Retina (tissue), 1 donor: ENCODE measurements at regions not wholly inside any gene's neighbourhood (a gene's known extent, or its start where the extent isn't known, plus 50 kb on each side); places are given as distances from the start of the nearest gene placed in this dataset.
"Not testable (repeated sequence)": the region's sequence is repeated elsewhere in the genome, so short reads cannot be mapped to it uniquely, and the experiment has no call there.

Experiments
- DNase-seq: peaks from one replicate; pipeline ENCODE4 v3.0.0-alpha.2; 2016

DNA sequence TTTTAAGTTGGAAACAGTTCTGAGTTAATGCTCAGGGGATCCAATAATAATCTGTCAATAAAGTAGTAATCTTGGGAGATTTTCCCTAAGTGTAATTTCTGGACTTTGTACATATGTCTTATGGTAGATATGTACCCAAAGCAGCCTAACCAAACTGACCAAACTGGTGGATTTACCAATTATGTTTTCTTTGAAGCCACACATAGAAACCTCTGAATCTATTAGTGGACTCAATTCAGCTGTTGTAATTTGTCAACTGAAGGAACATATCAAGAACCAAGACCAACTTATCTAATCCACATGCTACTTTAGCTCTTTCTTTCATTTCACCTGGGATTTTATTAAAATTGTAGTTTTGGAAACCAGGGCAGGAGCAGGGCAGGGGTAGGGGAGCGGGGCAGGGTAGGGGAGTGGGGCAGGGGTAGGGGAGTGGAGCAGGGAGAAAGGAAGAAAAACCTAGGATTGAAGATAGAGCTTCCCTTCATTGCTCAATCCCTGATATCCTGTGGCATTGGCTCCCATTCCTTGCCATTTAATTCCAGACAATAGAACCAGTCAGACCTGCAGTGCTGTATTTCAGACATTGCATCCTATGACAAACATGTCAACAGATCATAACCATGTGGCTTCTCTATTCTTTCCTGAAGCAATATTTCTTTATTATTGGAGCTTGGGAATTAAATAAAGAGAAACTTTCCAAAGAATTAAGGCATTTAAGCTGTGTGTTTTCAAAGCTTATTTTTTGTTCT, 101.8 kb downstream of the NFKBIZ start:
- DNase-seq = no peak

DNA sequence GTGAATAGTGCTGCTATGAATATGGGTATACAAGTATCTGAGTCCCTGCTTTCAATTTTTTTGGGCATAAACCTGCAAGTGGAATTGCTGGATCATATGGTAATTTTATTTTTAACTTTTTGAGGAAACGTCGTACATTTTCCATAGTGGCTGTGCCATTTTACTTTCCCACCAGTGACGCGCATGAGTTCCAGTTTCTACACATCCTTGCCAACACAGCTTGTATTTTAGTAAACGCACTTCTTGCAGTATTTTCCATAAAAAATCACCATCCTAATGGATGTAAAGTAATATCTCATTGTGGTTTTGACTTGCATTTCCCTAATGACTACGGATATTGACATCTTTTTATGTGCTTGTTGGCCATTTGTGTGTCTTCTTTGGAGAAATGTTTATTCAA, 105.0 kb downstream of the NFKBIZ start:
- DNase-seq = no peak

DNA sequence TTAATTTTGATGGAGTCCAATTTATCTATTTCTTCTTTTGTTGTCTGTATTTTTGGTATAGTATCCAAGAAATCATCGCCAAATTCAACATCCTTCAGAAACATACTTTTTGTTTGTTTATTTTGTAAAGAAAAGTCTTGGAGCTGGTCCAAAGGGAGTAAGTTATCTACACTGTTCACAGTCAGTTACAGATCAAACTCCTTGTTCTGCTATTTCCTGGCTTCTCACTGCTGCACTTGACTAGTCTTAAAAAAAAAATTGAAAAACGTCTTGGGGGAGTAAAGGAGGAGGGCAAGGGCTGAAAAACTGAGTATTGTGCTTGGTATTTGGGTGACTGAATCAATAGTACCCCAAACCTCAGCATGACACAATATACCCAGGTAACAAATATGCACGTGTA, 105.6 kb downstream of the NFKBIZ start:
- no peak for DNase-seq

DNA sequence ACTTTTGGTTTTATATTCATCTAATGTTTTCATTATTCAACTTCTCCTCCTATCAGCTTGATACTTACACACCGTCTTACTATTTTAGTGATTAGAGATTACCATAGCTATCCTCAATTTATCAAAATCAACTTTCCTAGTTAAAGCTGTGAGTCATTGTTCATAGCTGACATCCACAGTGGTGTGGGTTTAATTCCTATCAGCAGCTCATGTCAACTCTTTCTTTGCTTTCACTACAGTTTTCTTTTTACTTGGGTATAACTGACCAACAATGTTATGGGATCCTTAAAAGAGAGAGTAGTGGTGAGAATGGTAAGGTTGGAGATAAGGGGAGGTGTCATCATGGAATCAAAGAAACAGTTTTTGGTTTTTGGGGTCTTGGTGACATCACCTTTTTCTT, 112.7 kb downstream of the NFKBIZ start:
- no peak for DNase-seq

DNA sequence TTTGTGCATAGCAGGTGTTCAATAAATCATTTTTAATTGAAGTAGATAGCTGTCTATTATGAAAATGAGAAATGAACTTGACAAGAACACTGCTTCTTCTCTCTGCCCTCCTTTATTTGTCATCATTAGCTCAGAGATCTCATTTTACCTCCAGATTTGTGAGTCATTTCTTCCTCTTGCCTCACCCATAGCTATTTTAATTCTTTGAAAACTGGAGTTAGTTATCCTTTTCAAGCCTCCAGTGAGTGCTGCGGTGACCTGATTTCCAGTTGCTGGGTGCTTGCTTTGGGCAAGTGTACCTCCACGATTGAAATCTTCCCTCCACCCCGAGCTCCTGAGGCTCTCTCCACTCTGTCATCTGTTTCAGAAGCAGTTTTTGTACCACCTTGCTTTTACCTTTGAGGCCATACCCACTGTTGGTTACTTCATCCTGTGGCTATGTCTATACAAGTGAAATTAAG, 114.6 kb downstream of the NFKBIZ start:
- peak; percentile 4 for DNase-seq

DNA sequence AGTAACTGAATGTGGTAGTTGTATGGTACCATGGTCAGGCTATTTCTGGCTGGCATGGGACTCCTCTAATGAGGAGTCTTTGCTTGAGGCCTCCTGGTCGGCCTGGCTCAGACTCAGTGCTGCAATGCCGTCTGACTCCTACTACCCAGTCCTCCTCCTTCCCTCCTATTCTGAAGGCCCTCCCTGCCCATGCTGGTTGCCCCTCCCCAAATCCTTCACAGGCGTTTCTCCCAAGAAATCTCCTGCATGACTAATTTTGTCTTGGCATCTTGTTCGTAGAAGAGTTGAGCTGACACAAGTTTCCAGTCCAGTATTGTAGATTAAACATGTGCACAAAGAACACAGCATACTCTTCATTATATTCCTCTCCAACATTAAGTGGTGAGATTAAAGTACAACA, 115.5 kb downstream of the NFKBIZ start:
- peak; percentile 6 for DNase-seq

DNA sequence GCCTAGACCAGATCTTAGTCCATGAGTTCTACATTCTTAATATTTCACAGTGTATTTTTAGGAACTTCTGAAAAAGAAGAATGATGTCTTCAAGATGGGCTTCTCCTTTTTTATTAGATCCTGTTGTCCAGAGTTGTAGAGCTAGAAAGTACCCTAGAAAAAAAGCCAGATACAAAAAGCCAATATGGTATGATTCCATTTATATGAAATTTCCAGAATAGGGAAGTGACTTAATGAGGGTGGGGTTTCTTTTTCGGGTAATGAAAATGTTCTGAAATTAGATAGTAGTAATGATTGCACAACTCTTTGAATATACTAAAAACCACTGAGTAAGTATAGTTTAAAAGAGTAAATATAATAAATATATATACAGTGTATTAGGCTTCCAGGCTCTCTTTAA, 116.9 kb downstream of the NFKBIZ start:
- no peak for DNase-seq

DNA sequence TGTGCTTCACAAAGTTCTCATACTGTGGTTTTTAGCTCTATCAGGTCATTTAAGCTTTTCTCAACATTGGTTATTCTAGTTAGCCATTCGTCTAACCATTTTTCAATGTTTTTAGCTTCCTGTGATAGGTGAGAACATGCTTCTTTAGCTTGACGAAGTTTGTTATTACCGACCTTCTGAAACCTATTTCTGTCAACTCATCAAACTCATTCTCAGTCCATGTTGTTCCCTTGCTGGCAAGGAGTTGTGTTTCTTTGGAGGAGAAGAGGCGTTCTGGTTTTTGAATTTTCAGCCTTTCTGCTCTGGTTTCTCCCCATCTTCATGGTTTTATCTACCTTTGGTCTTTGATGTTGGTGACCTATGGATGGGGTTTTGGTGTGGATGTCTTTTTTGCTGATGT, 120.9 kb downstream of the NFKBIZ start:
- DNase-seq = no peak

DNA sequence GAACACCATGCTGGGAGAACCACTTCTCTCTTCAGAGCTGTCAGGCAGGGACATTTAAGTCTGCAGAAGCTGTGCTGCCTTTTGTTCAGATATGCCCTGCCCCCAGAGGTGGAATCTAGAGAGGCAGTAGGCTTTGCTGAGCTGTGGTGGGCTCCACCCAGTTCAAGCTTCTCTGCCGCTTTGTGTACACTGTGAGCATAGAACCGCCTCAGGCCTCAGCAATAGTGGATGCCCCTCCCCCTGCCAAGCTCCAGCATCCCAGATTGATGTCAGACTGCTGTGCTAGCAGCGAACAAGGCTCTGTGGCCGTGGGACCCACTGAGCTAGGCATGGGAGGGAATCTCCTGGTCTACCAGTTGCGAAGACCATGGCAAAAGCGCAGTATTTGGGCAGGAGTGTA, 121.6 kb downstream of the NFKBIZ start:
- no peak for DNase-seq

DNA sequence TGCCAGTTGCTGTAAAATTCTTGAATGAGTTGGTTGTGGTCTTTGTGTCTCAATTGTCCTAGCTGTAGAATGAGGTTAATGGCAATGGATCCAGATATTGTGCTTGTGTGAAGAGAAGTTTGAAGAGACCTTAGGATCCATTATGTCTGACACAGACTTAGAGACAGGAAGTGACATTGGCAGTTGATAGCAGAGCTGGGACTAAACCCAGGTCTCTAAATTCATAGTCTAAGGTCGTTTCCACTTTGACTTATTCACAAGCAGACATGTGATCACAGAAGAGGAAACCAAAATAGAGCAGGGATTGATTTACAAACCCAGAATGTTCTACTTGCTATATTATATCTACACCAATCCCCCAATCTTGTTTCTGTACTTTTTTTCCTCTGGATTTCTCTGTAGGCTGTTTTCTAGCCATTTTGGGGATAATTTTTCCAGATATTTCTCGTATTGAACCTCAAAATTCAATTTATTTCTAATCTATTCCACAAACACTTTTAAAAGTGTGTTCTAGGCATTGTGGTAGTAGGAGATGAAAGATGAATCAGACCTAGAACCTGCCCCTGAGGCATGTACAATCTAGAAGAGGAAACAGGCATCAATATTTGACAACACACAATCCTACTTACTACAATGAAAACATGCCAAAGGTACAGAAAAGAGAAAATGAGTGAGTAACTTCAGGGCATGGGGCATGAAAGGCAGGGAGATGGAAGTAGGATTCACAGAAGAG, 123.3 kb downstream of the NFKBIZ start:
- DNase-seq = no peak

DNA sequence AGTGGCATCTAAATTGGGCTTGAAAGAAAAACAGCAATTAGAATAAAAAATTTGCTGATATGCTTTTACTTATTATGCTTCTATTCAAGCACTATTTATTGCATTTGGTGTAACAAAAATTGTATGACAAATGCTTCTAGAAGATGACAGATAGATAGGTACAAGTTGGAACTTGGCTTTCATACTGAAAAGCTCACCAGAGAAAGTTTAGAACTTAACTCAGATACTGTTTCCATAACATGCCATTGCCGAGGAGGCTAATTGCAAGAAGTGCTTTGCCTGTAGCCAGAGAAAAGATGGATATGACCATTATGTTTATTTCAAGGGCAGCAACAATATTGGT, 123.8 kb downstream of the NFKBIZ start:
- DNase-seq = no peak

DNA sequence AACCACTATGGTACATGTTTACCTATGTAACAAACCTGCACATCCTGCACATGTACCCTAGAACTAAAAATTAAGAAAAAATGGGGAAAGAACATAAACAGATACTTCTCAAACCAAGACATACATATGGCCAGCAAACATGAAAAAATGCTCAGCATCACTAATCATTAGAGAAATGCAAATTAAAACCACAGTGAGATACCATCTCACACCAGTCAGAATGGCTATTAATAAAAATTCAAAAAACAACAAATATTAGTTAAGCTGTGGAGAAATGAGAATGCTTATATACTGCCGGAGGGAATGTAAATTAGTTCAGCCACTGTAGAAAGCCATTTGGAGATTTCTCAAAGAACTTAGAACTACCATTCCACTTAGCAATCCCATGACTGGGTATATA, 126.1 kb downstream of the NFKBIZ start:
- not testable (repeated sequence) for DNase-seq

DNA sequence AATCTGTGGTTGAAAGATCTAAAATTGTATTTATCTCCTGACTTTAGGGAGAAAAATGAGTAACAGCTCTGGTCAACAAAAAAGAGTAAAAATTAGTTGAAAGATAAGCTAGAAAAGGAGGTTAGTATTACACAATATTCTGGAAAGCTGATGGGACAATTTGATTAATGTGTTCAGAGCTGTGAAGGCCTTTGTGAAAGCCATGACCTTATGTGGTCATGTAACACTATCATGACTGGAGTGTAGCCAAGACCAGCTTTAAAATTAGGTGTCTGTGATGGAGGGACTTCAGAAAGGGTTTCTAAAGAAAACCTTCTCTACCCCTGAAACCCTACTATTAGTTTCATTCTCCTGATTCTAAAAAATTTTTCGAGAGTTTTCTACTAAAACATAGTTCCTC, 127.2 kb downstream of the NFKBIZ start:
- no peak for DNase-seq

DNA sequence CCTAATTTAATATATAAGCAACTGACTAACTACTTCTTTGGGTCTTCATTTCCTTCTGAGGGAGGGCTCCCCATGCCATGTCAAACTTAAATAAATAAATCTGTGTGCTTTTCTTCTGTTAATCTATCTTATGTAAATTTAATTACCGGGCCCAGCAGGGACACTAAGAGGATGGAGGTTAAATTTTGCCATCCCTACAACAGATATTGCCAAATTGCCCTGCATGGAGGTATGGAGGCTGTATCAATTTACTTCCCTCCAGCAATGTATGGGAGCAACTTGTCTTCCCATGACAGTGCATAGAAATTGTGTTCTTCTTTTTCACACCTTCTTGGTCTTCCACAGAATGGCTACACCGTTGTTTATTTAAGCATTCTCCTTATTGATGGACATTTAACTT, 129.0 kb downstream of the NFKBIZ start:
- DNase-seq = no peak

DNA sequence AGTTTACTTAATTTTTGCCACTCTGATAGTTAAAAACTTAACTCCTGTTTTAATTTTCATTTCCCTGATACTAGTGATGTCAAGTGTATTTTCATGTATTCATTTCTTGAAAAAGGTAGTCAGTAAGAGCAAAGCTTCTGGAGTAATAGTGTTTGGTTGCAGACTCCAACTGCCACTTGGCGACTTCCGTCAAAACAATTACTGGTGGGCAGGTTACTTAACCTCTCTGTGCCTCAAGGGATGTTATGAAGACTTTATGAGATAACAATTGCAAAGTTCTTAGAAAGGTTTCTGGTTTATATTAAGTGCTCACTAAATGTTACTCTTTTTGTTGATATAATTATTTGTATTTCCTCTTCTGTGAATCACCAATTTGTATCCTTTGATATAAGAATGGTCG, 129.7 kb downstream of the NFKBIZ start:
- DNase-seq = no peak

DNA sequence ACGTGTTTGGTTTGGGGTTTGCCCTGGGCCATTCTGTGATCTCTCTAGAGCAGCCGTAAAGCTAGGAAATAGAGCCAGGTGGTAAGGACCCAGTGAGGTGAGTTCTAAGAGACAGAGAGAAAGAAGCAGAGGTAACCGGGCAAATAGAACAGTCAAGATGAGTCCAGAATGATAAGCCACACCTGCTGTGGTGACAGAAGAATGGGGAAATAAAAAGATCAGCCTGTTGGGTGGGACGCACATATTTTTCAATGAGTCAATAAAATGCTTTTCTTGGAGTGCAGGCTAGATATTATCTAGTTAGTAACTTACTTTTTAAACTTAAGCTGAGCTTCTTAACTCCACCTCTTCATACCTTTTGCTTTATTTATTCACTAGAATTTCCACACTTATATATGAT, 135.0 kb downstream of the NFKBIZ start:
- no peak for DNase-seq

DNA sequence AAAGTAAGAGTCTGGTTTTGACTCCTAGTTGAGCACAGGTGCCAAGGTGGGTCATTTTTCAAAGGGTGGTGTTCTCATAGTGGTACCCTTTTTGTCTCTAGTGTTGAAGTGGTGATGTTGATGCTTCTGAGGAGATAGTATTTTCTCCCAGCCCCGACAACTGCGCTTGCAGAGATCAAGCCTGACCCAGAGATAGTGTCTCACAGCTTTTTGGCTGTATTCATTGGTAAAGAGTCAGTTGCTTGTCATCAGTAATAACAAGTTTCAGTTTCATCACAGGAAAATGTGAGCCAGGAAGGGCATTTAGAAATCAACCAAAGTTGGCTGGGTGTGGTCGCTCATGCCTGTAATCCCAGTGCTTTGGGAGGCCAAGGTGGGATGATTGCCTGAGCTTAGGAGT, 139.3 kb downstream of the NFKBIZ start:
- no peak for DNase-seq

DNA sequence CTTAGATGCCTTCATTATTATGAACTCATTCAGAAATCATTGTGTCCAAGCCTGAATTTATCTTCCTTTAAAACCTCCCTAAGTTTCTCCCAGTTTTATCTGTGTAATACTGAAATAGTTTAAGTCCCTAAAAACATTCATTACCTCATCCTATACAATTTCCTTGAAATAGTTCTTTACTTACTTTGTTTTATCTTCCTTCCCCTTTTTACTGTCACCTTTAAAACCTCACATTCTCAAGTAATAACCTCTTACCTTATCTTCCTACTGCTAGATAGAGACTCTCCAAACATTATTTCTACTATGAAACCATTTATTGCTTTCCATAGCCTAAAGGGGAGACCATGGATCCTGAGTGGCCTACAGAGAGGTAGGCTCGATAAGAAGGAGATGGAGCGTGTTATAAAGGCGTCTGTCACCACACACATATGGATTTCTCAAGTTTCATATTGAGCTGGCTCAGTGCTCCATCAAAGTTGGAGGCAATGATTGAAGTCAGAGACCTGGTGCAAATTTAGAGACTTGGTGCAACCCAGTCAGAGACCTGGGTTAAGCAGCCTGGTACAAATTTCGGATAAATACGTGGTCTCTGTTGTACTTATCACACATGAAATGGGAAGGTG, 140.4 kb downstream of the NFKBIZ start:
- no peak for DNase-seq

DNA sequence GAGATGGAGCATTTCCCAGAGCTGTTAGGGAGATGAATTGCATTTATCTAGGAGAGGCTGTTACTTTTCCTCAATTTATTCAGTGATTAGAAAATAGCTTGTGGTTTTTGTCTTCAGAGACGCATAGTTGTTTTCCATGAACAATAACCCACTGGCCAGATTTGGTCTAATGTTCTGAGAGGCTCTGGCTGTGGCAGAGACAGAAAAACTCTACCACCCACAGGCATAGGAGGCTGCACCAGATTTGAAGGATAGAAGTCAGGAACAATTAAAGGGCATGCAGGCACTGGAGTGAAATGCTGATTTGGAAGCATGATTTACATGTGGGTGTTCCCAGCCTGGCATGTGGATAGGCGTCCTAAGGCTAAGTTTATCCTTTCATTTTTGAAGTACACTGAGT, 143.5 kb downstream of the NFKBIZ start:
- no peak for DNase-seq

DNA sequence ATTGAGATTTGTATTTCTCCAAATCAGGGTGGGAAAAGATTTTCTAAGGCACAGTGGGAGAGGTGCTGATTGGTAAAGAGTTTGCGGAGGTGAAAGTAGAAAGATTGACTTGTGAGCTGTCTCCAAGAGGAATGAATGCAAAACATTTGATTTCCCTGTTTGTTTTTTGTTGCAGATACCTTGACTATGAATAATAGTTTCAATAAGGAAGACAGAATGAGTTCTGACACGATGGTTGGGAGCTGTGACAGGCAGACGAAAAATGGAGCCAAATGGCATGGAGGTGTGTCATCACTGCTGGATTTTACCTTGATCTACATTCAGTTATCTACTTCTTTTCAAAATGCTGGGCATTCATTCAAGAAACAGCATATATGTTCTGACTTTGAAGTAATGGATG, 145.1 kb downstream of the NFKBIZ start:
- no peak for DNase-seq

DNA sequence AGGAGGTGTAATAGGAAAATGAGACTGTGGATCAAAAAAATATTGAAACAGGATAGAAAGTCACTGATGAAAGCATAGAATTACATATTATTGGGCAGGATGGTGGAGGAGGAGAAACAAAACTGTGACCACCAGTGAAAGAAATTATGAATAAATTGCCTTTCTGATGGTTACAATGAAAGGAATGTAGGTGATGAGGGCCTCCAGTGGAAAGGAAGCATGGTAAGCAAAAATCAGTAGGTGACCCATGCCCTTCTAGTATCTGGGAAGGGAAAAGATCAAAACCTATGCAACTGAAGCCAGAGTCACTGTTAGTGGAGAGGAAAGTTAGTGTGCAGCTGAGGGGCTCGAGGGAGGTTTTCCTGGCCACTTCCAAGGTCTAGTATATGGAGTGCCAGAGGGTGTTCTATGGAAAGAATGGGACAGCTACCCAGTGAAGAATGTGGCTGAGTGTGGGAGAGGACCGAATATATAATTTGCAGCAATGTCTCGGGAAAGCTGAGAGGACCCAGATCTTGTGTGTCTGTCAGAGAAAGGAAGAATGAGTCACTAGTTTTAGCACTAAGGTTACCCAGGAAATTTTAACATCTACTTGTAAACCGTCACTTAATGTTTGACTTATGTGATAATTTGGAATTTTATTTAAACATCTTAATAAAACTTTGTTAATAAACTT, 146.2 kb downstream of the NFKBIZ start:
- DNase-seq = no peak

DNA sequence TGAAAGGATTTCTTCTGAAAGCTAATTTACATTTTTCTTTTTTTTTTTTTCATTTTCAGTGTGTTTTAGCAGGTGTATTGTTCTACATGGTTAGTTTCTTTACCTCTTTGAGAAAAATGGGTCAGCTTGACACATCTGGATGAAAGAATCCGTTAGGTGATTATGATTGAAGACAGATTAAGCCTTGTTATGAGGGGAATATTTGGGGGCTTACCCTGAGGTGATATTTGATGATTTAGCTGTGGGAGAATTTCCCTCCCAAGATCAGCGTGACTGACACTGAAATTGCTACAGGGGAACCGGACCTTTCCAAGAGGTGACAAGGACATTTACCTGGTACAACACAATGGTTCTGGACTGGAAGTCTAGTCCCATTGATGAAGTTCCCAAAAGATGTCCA, 147.5 kb downstream of the NFKBIZ start:
- no peak for DNase-seq

DNA sequence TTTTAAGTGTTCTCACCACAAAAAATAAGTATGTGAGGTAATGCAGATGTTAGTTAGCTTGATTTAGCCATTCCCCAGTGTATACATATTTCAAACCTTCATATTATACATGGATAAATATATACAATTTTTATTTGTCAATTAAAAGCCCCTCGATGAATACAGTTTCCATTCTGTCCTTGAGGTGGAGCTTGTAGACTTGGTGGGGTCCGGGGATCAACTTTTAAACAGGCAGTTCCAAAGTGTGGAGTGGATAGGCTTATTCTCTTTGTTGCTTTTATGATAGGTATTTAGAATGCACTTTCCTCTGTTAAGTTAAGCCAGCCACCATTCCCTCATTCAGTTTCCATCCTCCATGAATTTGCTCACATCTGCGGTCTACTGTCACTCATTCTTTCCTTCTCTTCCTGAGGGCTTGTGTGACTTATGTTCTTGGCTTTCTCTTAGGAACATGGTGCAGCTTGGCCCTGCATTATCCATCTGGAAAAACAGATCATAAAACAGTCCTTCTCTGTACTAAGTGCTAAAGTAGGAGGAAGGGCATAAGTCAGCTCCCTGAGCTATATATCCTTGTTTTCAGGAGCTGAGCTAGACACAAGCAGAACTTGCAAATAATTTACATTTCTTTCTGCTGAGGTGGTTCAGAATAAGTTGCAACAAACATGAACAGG, 149.1 kb downstream of the NFKBIZ start:
- no peak for DNase-seq
